Tibial artery (tissue), 4 donors: ENCODE measurements at regions not wholly inside any gene's neighbourhood (a gene's known extent, or its start where the extent isn't known, plus 50 kb on each side); places are given as distances from the start of the nearest gene placed in this dataset.
"Not testable (repeated sequence)": the region's sequence is repeated elsewhere in the genome, so short reads cannot be mapped to it uniquely, and the experiment has no call there.

Source experiments
- DNase-seq, 2 donors: peaks; one replicate each; pipeline ENCODE4 v3.0.0-alpha.2; 2019
- H3K27ac ChIP-seq, 2 donors: fragments of 200-600 bp; sonication (generic) in 1 of 2; 1 replicate in 1 of 2; 2 replicates in 1 of 2; pipeline ENCODE4 v1.5.1; 2018 to 2019; ENCODE audit warnings: mild to moderate bottlenecking in 1 of 2
- H3K27me3 ChIP-seq, 2 donors: fragments of 200-600 bp; sonication (generic) in 1 of 2; one replicate each; pipeline versions ENCODE4 v1.5.1 to v1.6.0; 2016 to 2019
- H3K36me3 ChIP-seq, 3 donors: fragments of 200-600 bp; sonication (generic) in 2 of 3; one replicate each; pipeline ENCODE4 v1.5.1; 2016 to 2019; ENCODE audit warnings: mild to moderate bottlenecking in 2 of 3
- H3K4me1 ChIP-seq, 4 donors: fragments of 200-600 bp; sonication (generic) in 2 of 4; 1 replicate in 3 of 4; 2 replicates in 1 of 4; pipeline ENCODE4 v1.5.1; 2016 to 2019
- H3K4me3 ChIP-seq, 2 donors: fragments of 200-600 bp; sonication (generic) in 1 of 2; 1 replicate in 1 of 2; 2 replicates in 1 of 2; pipeline ENCODE4 v1.5.1; 2018 to 2019; ENCODE audit warnings: mild to moderate bottlenecking in 2 of 2
- H3K9me3 ChIP-seq, 3 donors: fragments of 200-600 bp; sonication (generic) in 1 of 3; one replicate each; pipeline ENCODE4 v1.5.1; 2016 to 2019
- intact Hi-C: fragments of 100-400 bp; cut with DNase I; formaldehyde crosslinking; loops from one replicate; pipeline ENCODE4 v1.15.0; 2023; ENCODE audit warnings: low total_unique reads
- TF ChIP-seq, protein P1 (sequence below), 2 experiments: fragments of 200-600 bp in 1 of 2; fragments of 450-650 bp in 1 of 2; IDR thresholded peaks; one replicate each; pipeline ENCODE4 v1.5.1; 2017 to 2019; ENCODE audit warnings: antibody characterized with exemption in 2 of 2, mild to moderate bottlenecking in 1 of 2, moderate library complexity in 1 of 2

DNA sequence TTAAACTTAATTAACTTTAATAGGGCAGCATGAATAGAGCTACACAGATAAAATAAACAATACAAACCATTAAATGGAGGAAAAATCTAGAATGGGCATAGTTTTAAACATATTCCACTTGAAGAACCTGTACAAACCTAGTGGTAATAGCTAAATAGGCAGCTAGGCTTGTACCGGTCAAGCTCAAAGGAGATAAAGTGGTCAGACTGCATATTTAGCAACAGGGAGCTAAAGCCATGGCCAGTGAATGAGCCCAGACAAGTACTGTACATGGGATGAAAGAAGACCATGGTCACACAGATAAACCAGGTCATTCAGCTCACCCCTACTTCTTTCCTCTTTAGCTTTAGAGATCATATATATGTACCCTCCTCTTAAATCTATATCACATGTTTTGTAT, 186.6 kb upstream of the KRR1 start:
- H3K4me1 ChIP-seq: no peaks in the 10 kb centered on the region
- H3K9me3 ChIP-seq: no peaks in the 10 kb centered on the region
- H3K4me3 ChIP-seq: no peak overlapping the region
- TF ChIP-seq, protein P1, sequence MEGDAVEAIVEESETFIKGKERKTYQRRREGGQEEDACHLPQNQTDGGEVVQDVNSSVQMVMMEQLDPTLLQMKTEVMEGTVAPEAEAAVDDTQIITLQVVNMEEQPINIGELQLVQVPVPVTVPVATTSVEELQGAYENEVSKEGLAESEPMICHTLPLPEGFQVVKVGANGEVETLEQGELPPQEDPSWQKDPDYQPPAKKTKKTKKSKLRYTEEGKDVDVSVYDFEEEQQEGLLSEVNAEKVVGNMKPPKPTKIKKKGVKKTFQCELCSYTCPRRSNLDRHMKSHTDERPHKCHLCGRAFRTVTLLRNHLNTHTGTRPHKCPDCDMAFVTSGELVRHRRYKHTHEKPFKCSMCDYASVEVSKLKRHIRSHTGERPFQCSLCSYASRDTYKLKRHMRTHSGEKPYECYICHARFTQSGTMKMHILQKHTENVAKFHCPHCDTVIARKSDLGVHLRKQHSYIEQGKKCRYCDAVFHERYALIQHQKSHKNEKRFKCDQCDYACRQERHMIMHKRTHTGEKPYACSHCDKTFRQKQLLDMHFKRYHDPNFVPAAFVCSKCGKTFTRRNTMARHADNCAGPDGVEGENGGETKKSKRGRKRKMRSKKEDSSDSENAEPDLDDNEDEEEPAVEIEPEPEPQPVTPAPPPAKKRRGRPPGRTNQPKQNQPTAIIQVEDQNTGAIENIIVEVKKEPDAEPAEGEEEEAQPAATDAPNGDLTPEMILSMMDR (IDR thresholded peaks at IDR 0.05): no peak
- H3K27me3 ChIP-seq: no peaks in the 10 kb centered on the region
- H3K36me3 ChIP-seq: no peaks in the 10 kb centered on the region
- H3K27ac ChIP-seq: no peak overlapping the region
- no peak for DNase-seq
- intact Hi-C loops: no loop called here

DNA sequence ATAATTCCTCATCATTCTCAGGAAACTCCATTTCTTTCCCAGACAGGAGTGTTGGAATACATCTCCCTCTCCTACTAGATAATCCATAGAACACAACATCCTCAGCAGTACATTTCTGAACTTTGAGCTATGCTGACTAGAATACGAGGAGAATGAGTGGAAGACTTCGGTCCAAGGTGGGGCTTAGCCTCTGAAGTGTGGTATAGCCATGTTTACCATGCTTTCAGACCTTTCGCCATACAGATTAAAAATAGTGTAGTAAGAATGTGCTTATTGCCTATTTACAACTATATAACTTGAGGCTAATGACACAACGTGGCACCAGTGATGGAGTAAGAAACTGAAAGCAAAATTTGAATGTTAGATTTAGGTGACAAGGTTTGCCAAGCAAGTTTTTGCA, 184.5 kb upstream of the KRR1 start:
- Histone ChIP-seq H3K27ac (no peak overlapping the region), H3K36me3 (no peaks in the 10 kb centered on the region), H3K9me3 (no peaks in the 10 kb centered on the region), H3K27me3 (no peaks in the 10 kb centered on the region), H3K4me1 (no peaks in the 10 kb centered on the region), H3K4me3 (no peak overlapping the region)
- intact Hi-C loops: no loop called here
- DNase-seq: no peak
- TF ChIP-seq, protein P1 (IDR thresholded peaks at IDR 0.05): no peak

DNA sequence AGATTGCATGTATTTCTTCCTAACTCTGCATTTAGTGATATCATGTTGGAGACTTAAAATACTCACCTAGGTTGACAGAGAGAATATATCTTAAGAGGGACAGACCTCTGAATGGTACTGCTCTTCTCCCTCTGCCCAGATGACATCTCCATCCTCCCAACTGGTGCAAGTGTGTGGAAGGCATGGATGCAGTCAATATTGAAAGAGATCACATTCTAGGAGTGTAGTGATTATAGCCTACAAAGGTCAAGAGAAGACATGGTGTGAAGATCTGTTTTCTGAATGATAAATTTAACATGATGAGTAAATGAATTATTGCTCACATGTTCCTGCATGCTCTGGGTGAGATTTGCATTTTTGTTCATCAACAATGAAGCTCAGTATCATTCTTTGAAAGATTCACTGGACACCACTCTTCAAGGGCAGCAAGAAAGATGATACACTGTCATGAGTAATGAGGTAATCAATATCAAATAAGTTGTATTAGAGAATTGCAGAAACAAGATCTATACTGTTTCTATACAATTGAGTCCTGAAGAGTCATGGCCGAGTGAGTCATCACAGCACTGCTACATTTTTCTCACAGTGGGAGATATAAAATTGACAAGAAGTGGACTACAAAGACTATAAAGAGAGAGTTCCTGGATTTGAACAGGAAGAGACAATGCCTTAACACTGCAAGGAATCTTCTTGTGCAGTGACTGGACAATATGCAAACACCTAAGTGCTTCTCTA, 183.3 kb upstream of the KRR1 start:
- no peak for DNase-seq
- H3K9me3 ChIP-seq: no peaks in the 10 kb centered on the region
- no peak overlapping the region for H3K4me3 ChIP-seq
- intact Hi-C loops: no loop called here
- no peaks in the 10 kb centered on the region for H3K27me3 ChIP-seq
- no peak overlapping the region for H3K27ac ChIP-seq
- H3K36me3 ChIP-seq: no peaks in the 10 kb centered on the region
- TF ChIP-seq, protein P1 (IDR thresholded peaks at IDR 0.05): no peak
- H3K4me1 ChIP-seq: no peaks in the 10 kb centered on the region

DNA sequence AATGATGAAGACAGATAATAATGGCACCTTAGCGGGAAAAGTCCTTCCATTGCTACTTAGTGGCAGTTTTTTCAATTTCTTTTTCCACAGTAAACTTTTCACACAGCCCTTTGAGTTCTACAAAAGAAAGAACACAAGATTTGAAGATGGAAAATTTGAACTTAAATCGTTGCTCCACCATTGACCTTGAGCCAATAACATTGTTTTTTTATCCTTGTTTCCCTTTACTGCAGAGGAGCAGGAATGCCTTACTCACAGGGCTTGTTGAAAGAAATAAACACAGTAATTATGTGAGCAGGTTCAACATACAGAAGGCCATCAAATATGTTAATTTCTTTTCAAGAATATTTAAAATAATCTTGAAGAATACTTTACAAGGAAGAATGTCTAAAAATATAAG, 181.5 kb upstream of the KRR1 start:
- no peaks in the 10 kb centered on the region for H3K9me3 ChIP-seq
- no peaks in the 10 kb centered on the region for H3K4me1 ChIP-seq
- DNase-seq: no peak
- H3K27me3 ChIP-seq: no peaks in the 10 kb centered on the region
- intact Hi-C loops: loop anchor here (2.0 kb wide), 1 partner anchor 38 kb away; no protein-coding TSS in a partner anchor
- H3K27ac ChIP-seq: no peak overlapping the region
- TF ChIP-seq, protein P1 (IDR thresholded peaks at IDR 0.05): no peak
- H3K4me3 ChIP-seq: no peak overlapping the region
- H3K36me3 ChIP-seq: no peaks in the 10 kb centered on the region

DNA sequence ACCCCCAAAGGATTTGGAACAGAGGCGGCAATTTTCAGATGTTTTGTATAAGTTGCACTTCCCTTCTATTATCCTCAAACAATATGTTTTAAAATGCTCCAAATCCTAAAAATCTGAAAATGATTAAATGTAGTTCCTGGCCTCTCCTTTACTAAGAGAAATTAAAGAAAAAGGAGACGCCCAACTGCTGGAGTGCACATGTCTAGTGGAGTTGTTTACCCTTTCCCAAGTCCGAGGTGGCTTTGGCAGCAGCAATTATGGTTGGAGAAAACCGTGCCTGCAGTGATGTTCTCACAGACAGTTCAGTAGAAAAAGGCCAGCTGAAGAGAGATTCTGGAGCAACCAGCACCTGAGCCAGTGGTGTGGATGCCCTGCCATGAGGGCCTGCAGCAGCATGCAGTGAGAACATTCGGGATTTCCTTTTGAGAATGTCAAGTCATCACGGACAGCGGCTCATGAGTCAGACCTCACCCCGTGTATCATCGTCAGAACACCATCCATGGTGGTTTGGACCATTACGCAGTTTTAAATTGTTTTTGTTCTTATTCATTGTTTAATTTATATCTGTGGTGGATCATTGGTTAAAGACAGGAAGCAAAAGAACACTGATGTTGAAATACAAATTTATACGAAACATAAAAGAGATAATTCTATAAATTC, 179.0 kb upstream of the KRR1 start:
- intact Hi-C loops: no loop called here
- Histone ChIP-seq H3K27ac (no peak overlapping the region), H3K4me3 (no peak overlapping the region), H3K27me3 (no peaks in the 10 kb centered on the region), H3K36me3 (no peaks in the 10 kb centered on the region), H3K9me3 (no peaks in the 10 kb centered on the region), H3K4me1 (peaks cover 0 to 2% (median 0%) of the 10 kb centered on the region in 4 donors)
- DNase-seq: no peak
- TF ChIP-seq, protein P1 (IDR thresholded peaks at IDR 0.05): no peak

DNA sequence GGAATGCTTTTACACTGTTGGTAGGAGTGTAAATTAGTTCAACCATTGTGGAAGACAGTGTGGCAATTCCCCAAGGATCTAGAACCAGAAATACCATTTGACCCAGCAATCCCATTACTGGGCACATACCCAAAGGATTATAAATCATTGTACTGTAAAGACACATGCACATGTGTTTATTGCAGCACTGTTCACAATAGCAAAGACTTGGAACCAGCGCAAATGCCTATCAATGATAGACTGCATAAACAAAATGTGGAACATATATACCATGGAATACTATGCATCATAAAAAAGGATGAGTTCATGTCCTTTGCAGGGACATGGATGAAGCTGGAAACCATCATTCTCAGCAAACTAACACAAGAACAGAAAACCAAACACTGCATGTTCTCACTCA, 174.8 kb upstream of the KRR1 start:
- DNase-seq, intact Hi-C loops, H3K9me3 ChIP-seq, H3K4me1 ChIP-seq, H3K4me3 ChIP-seq, H3K36me3 ChIP-seq, H3K27ac ChIP-seq, H3K27me3 ChIP-seq: not testable (repeated sequence)
